Endothelial cell of umbilical vein (primary cell): ENCODE measurements at regions not wholly inside any gene's neighbourhood (a gene's known extent, or its start where the extent isn't known, plus 50 kb on each side); places are given as distances from the start of the nearest gene placed in this dataset.

Source experiments
- BruUV-seq: library from RNA; stranded (reverse); fragments of 400-500 nt; replicated peaks from 2 replicates; lab custom pipeline; 2021; lab: Mats Ljungman, UMichigan
- CTCF ChIA-PET: fragments of 300-600, 350-600 bp; sonication (Branson Sonifier 250); formaldehyde crosslinking; loops from one replicate; lab custom pipeline; 2021; ENCODE audit warnings: antibody characterized with exemption, inconsistent platforms; lab: Charles Lee
- POLR2A ChIA-PET: fragments of 300-600, 350-600 bp; sonication (Branson Sonifier 250); formaldehyde crosslinking; loops from one replicate; lab custom pipeline; 2021; ENCODE audit warnings: antibody characterized with exemption, inconsistent platforms; lab: Charles Lee
- DNase-seq: peaks from one replicate; pipeline ENCODE4 v3.0.0-alpha.2; 2011; ENCODE audit warnings: low read depth, low spot score
- FAIRE-seq: peaks from 2 replicates; lab custom pipeline; 2011; peaks lifted over from hg19 to GRCh38; lab: Jason Lieb, UNC
- H2AFZ ChIP-seq: 2 replicates; pipeline ENCODE4 v1.6.0; 2012; ENCODE audit warnings: low read depth, low read length, control low read depth, inconsistent platforms
- H3K27ac ChIP-seq: 2 replicates; pipeline ENCODE4 v1.5.1; 2011; ENCODE audit warnings: low read depth, mild to moderate bottlenecking, control low read depth, low read length, moderate library complexity; ENCODE audit not compliant: insufficient read depth
- H3K27me3 ChIP-seq, 2 experiments: 2 replicates each; pipeline versions ENCODE4 v1.6.0 to v1.6.1; 2011; ENCODE audit warnings: low read length in 2 of 2, mixed read lengths in 1 of 2; ENCODE audit not compliant: control insufficient read depth in 2 of 2, insufficient read depth in 2 of 2
- H3K36me3 ChIP-seq, 2 experiments: 2 replicates in 1 of 2; 3 replicates in 1 of 2; pipeline ENCODE4 v1.5.1; 2011; ENCODE audit warnings: low read length in 2 of 2, mild to moderate bottlenecking in 1 of 2, moderate library complexity in 1 of 2; ENCODE audit not compliant: control insufficient read depth in 2 of 2, insufficient read depth in 2 of 2; ENCODE audit errors: extremely low read depth in 1 of 2
- H3K4me1 ChIP-seq: 3 replicates; pipeline ENCODE4 v1.5.1; 2011; ENCODE audit warnings: mild to moderate bottlenecking, low read length; ENCODE audit not compliant: control insufficient read depth, insufficient read depth; ENCODE audit errors: extremely low read depth
- H3K4me2 ChIP-seq: 2 replicates; pipeline ENCODE4 v1.6.1; 2011; ENCODE audit warnings: low read length, control low read depth, mixed read lengths; ENCODE audit not compliant: insufficient read depth
- H3K4me3 ChIP-seq, 3 experiments: fragments of 200-600 bp in 1 of 3; sonication (generic), shearing (Covaris generic) in 1 of 3; replicated peaks in 1 of 3; 2 replicates each; pipeline ENCODE4 v1.5.1; 2011 to 2016; ENCODE audit warnings: control low read depth in 3 of 3, low read length in 3 of 3, mild to moderate bottlenecking in 2 of 3, inconsistent platforms in 1 of 3, low read depth in 1 of 3, moderate library complexity in 1 of 3; ENCODE audit not compliant: insufficient read depth in 1 of 3
- H3K79me2 ChIP-seq: 2 replicates; pipeline ENCODE4 v1.6.0; 2012; ENCODE audit warnings: low read length, inconsistent platforms; ENCODE audit not compliant: control insufficient read depth, insufficient read depth
- H3K9ac ChIP-seq: replicated peaks from 2 replicates; pipeline ENCODE3; 2011; ENCODE audit warnings: low read length, control low read depth; ENCODE audit not compliant: insufficient read depth; ENCODE audit errors: extremely low read depth
- H3K9me1 ChIP-seq: replicated peaks from 3 replicates; pipeline ENCODE4 v1.6.0; 2011; ENCODE audit warnings: mild to moderate bottlenecking, low read length; ENCODE audit not compliant: control insufficient read depth, insufficient read depth; ENCODE audit errors: extremely low read depth
- H3K9me3 ChIP-seq: replicated peaks from 2 replicates; pipeline ENCODE4 v1.5.1; 2012; ENCODE audit warnings: low read length, inconsistent platforms; ENCODE audit not compliant: control insufficient read depth, insufficient read depth
- H4K20me1 ChIP-seq: replicated peaks from 2 replicates; pipeline ENCODE3; 2011; ENCODE audit warnings: mild to moderate bottlenecking, low read length; ENCODE audit not compliant: control insufficient read depth, insufficient read depth; ENCODE audit errors: extremely low read depth
- EZH2 ChIP-seq: IDR thresholded peaks from 2 replicates; pipeline ENCODE4 v1.6.1; 2012; ENCODE audit warnings: borderline replicate concordance, low read depth, mild to moderate bottlenecking, moderate library complexity, low read length, inconsistent platforms; ENCODE audit not compliant: severe bottlenecking
- FOS ChIP-seq: IDR thresholded peaks from 2 replicates; pipeline ENCODE4 v1.6.1; 2011; ENCODE audit warnings: mild to moderate bottlenecking, low read length, moderate library complexity, borderline replicate concordance; ENCODE audit not compliant: insufficient read depth
- GATA2 ChIP-seq: IDR thresholded peaks from 2 replicates; pipeline ENCODE4 v1.7.0; 2011; ENCODE audit warnings: low read depth, mild to moderate bottlenecking, moderate library complexity, mixed read lengths, low read length; ENCODE audit not compliant: insufficient read length, insufficient read depth
- JUN ChIP-seq: IDR thresholded peaks from 2 replicates; pipeline ENCODE4 v1.6.1; 2011; ENCODE audit warnings: borderline replicate concordance, low read depth; ENCODE audit not compliant: insufficient read length, insufficient read depth
- MYC ChIP-seq: IDR thresholded peaks from one replicate; pipeline ENCODE4 v1.6.1; 2011; ENCODE audit warnings: mild to moderate bottlenecking, low read depth, low read length
- POLR2A ChIP-seq: IDR thresholded peaks from 2 replicates; pipeline ENCODE4 v1.6.1; 2012; ENCODE audit warnings: low read depth, mild to moderate bottlenecking, control low read depth, low read length
- POLR2AphosphoS5 ChIP-seq: IDR thresholded peaks from 2 replicates; pipeline ENCODE4 v1.6.1; 2012; ENCODE audit warnings: low read depth, mild to moderate bottlenecking, control low read depth, low read length, moderate library complexity; ENCODE audit not compliant: insufficient read depth
- dilution Hi-C: fragments of 300-500 bp; cut with MboI; formaldehyde crosslinking; loops from one replicate; pipeline ENCODE4 v1.15.0; 2019; ENCODE audit warnings: low sequenced_read_pairs; ENCODE audit not compliant: extremely low pct_ligation_motif_present
- intact Hi-C: fragments of 100-400 bp; cut with micrococcal nuclease; formaldehyde crosslinking; loops from one replicate; pipeline ENCODE4 v1.10.0; 2022
- TF ChIP-seq, protein P1 (sequence below), 2 donors: IDR thresholded peaks; 1 replicate in 1 of 2; 2 replicates in 1 of 2; pipeline ENCODE4 v1.5.1; 2011; ENCODE audit warnings: low read length in 2 of 2, mild to moderate bottlenecking in 2 of 2, moderate library complexity in 2 of 2, control low read depth in 1 of 2, inconsistent platforms in 1 of 2, low read depth in 1 of 2; ENCODE audit not compliant: insufficient read depth in 1 of 2; ENCODE audit errors: extremely low read depth in 1 of 2
- TF ChIP-seq, protein P2 (sequence below): IDR thresholded peaks from 2 replicates; pipeline ENCODE4 v1.6.1; 2011; ENCODE audit not compliant: insufficient read depth, insufficient read length

DNA sequence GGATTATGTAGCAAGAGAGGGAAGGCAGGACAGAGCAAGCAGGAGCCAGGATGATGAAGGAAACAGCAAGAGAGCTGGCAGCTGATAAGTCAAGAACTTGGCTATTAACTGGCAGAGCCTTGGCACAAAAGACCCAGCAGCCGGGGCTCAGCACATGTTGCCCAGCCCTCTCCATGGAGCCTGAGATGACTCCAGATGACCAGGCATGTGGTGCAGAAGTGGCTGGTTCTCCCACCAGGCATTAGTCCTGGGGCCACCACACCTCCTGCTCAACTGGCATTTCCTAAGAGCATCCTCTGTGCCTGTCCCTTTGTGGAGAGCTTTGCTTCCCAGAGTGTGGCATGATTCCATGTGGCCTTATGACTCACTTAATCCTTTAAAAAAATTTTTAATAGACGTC, 522.6 kb downstream of the MN1 start:
- no peaks in the 10 kb centered on the region for H3K9me3 ChIP-seq
- FAIRE-seq (no peak), DNase-seq (no peak)
- dilution Hi-C loops = no loop called here
- ChIA-PET CTCF (no interaction called here), POLR2A (no interaction called here)
- no peak overlapping the region for H3K9ac ChIP-seq
- H3K27me3 ChIP-seq = peaks cover 9 to 19% of the 10 kb centered on the region in 2 experiments
- no peaks in the 10 kb centered on the region for H3K9me1 ChIP-seq
- H3K36me3 ChIP-seq = no peaks in the 10 kb centered on the region
- no peak overlapping the region for H3K4me2 ChIP-seq
- H3K4me3 ChIP-seq = no peak overlapping the region
- no peak overlapping the region for H3K27ac ChIP-seq
- H3K4me1 ChIP-seq = no peaks in the 10 kb centered on the region
- no peak overlapping the region for H2AFZ ChIP-seq
- intact Hi-C loops = no loop called here
- H3K79me2 ChIP-seq = no peaks in the 10 kb centered on the region
- no peaks in the 10 kb centered on the region for H4K20me1 ChIP-seq
- no peak for TF ChIP-seq POLR2A
- no peak for TF ChIP-seq GATA2
- TF ChIP-seq JUN = no peak
- TF ChIP-seq, protein P1, sequence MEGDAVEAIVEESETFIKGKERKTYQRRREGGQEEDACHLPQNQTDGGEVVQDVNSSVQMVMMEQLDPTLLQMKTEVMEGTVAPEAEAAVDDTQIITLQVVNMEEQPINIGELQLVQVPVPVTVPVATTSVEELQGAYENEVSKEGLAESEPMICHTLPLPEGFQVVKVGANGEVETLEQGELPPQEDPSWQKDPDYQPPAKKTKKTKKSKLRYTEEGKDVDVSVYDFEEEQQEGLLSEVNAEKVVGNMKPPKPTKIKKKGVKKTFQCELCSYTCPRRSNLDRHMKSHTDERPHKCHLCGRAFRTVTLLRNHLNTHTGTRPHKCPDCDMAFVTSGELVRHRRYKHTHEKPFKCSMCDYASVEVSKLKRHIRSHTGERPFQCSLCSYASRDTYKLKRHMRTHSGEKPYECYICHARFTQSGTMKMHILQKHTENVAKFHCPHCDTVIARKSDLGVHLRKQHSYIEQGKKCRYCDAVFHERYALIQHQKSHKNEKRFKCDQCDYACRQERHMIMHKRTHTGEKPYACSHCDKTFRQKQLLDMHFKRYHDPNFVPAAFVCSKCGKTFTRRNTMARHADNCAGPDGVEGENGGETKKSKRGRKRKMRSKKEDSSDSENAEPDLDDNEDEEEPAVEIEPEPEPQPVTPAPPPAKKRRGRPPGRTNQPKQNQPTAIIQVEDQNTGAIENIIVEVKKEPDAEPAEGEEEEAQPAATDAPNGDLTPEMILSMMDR (IDR thresholded peaks at IDR 0.05; ENCODE audit: extremely low read depth in 1 of 2, insufficient read depth in 1 of 2, low read depth in 1 of 2, low read length in 2 of 2) = no peak
- no peak for TF ChIP-seq POLR2AphosphoS5
- TF ChIP-seq, protein P2, sequence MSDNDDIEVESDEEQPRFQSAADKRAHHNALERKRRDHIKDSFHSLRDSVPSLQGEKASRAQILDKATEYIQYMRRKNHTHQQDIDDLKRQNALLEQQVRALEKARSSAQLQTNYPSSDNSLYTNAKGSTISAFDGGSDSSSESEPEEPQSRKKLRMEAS = no peak
- TF ChIP-seq FOS = no peak
- TF ChIP-seq MYC = no peak
- TF ChIP-seq EZH2 = no peak
- no TSS peak for BruUV-seq
